Gastrocnemius medialis (tissue), 4 donors: ENCODE measurements at regions not wholly inside any gene's neighbourhood (a gene's known extent, or its start where the extent isn't known, plus 50 kb on each side); places are given as distances from the start of the nearest gene placed in this dataset.

ENCODE experiments used
- CTCF ChIP-seq, 5 experiments: fragments of 450-650 bp in 3 of 5; fragments of 200-600 bp in 2 of 5; sonication (generic) in 2 of 5; IDR thresholded peaks in 4 of 5; conservative IDR thresholded peaks in 1 of 5; 1 replicate in 4 of 5; 2 replicates in 1 of 5; pipeline ENCODE4 v1.5.1; 2016 to 2019; ENCODE audit warnings: antibody characterized with exemption in 5 of 5, mild to moderate bottlenecking in 3 of 5, moderate library complexity in 3 of 5
- POLR2A ChIP-seq, 2 donors: fragments of 450-650 bp; IDR thresholded peaks; one replicate each; pipeline ENCODE4 v1.6.1; 2017; ENCODE audit warnings: antibody characterized with exemption in 2 of 2, mild to moderate bottlenecking in 2 of 2, moderate library complexity in 2 of 2

- TF ChIP-seq CTCF (IDR thresholded peaks at IDR 0.05 in 4 of 5, conservative IDR thresholded peaks at IDR 0.05 in 1 of 5), result no peak
- no peak for TF ChIP-seq POLR2A (IDR thresholded peaks at IDR 0.05)
These were observed 51.6 kb upstream of the NLRP1 start for GRCh38 chr17:5635949-5636348.
